GM12878 (cell line): ENCODE measurements at regions not wholly inside any gene's neighbourhood (a gene's known extent, or its start where the extent isn't known, plus 50 kb on each side); places are given as distances from the start of the nearest gene placed in this dataset.

ENCODE experiments used
- ATAC-seq: fragments of 200-7000 bp; cut with Tn5 transposase; 3 replicates; pipeline ENCODE4 v1.9.1; 2020; ENCODE audit warnings: mild to moderate bottlenecking, moderate library complexity
- BruUV-seq: library from RNA; stranded (reverse); fragments of 400-500 nt; replicated peaks from 2 replicates; lab custom pipeline; 2021; lab: Mats Ljungman, UMichigan
- CTCF ChIA-PET: fragments of 300-600 bp; sonication (Branson Sonifier 250); formaldehyde crosslinking; extraction: SDS; loops from one replicate; lab custom pipeline; 2021; ENCODE audit warnings: inconsistent platforms; lab: Yijun Ruan, JAX
- POLR2A ChIA-PET: fragments of 350-600 bp; formaldehyde crosslinking; extraction: SDS; loops from one replicate; lab custom pipeline; 2021; ENCODE audit warnings: inconsistent platforms; lab: Charles Lee
- RAD21 ChIA-PET: fragments of 300-600 bp; sonication (Branson Sonifier 250); formaldehyde crosslinking; loops from one replicate; lab custom pipeline; 2023; ENCODE audit warnings: antibody characterized with exemption; ENCODE audit not compliant: unreplicated experiment; lab: Charles Lee
- SMC1A ChIA-PET: fragments of 300-600 bp; sonication (Branson Sonifier 250); formaldehyde crosslinking; loops from one replicate; lab custom pipeline; 2023; ENCODE audit not compliant: unreplicated experiment, uncharacterized antibody; lab: Charles Lee
- DNase-seq: peaks from one replicate; pipeline ENCODE4 v3.0.0-alpha.2; 2011; ENCODE audit warnings: low read depth, low spot score
- FAIRE-seq: peaks from 3 replicates; lab custom pipeline; 2011; peaks lifted over from hg19 to GRCh38; lab: Jason Lieb, UNC
- H2AFZ ChIP-seq: 2 replicates; pipeline ENCODE4 v1.6.0; 2011; ENCODE audit warnings: low read depth, low read length, control low read depth; ENCODE audit not compliant: control insufficient read depth
- H3K27ac ChIP-seq: 2 replicates; pipeline ENCODE4 v1.5.1; 2011; ENCODE audit warnings: control low read depth; ENCODE audit not compliant: control insufficient read depth, insufficient read depth
- H3K27me3 ChIP-seq, 2 experiments: replicated peaks in 1 of 2; 2 replicates each; pipeline versions ENCODE4 v1.6.0 to v1.6.1; 2011; ENCODE audit warnings: low read length in 1 of 2; ENCODE audit not compliant: control insufficient read depth in 2 of 2, insufficient read depth in 2 of 2
- H3K36me3 ChIP-seq, 2 experiments: 2 replicates each; pipeline ENCODE4 v1.5.1; 2011; ENCODE audit warnings: low read length in 1 of 2; ENCODE audit not compliant: control insufficient read depth in 2 of 2, insufficient read depth in 2 of 2
- H3K4me1 ChIP-seq: 2 replicates; pipeline ENCODE4 v1.6.1; 2011; ENCODE audit warnings: mild to moderate bottlenecking, low read length, moderate library complexity, mixed read lengths; ENCODE audit not compliant: control insufficient read depth, insufficient read depth
- H3K4me2 ChIP-seq: 2 replicates; pipeline ENCODE4 v1.6.0; 2011; ENCODE audit warnings: control low read depth; ENCODE audit not compliant: control insufficient read depth, insufficient read depth
- H3K4me3 ChIP-seq: fragments of 200-600 bp; sonication (generic); 2 replicates; pipeline ENCODE4 v1.5.1; 2016
- H3K79me2 ChIP-seq: 2 replicates; pipeline ENCODE4 v1.6.0; 2011; ENCODE audit warnings: low read length; ENCODE audit not compliant: control insufficient read depth, insufficient read depth
- H3K9ac ChIP-seq: 2 replicates; pipeline ENCODE4 v1.8.0; 2011; ENCODE audit warnings: low read length, control low read depth, mixed read lengths; ENCODE audit not compliant: control insufficient read depth, insufficient read depth
- H3K9me3 ChIP-seq: replicated peaks from 3 replicates; pipeline ENCODE4 v1.5.1; 2011; ENCODE audit warnings: mild to moderate bottlenecking, low read length; ENCODE audit not compliant: control insufficient read depth, insufficient read depth
- H4K20me1 ChIP-seq: 2 replicates; pipeline ENCODE4 v1.6.0; 2011; ENCODE audit not compliant: control insufficient read depth, insufficient read depth
- BMI1 ChIP-seq: fragments of 450-650 bp; IDR thresholded peaks from 2 replicates; pipeline ENCODE4 v1.6.1; 2016; ENCODE audit warnings: mild to moderate bottlenecking, moderate library complexity, borderline replicate concordance
- DPF2 ChIP-seq: fragments of 450-650 bp; IDR thresholded peaks from 2 replicates; pipeline ENCODE4 v1.6.1; 2017; ENCODE audit warnings: mild to moderate bottlenecking
- E4F1 ChIP-seq: fragments of 450-650 bp; IDR thresholded peaks from 2 replicates; pipeline ENCODE4 v1.6.1; 2018; ENCODE audit warnings: borderline replicate concordance, mild to moderate bottlenecking; ENCODE audit not compliant: partially characterized antibody
- RBBP5 ChIP-seq: fragments of 200-600 bp; sonication (generic); conservative IDR thresholded peaks from 2 replicates; pipeline ENCODE4 v1.6.1; 2016
- SPI1 ChIP-seq: IDR thresholded peaks from 2 replicates; pipeline ENCODE4 v1.6.1; 2011; ENCODE audit warnings: low read depth, mild to moderate bottlenecking, low read length, moderate library complexity, borderline replicate concordance; ENCODE audit not compliant: insufficient read depth
- SUPT20H ChIP-seq: IDR thresholded peaks from 2 replicates; pipeline ENCODE4 v1.6.1; 2011; ENCODE audit warnings: low read depth, mild to moderate bottlenecking, low read length, moderate library complexity, borderline replicate concordance; ENCODE audit not compliant: control insufficient read depth
- TARDBP ChIP-seq: IDR thresholded peaks from 2 replicates; pipeline ENCODE4 v1.6.1; 2016; ENCODE audit warnings: borderline replicate concordance
- ZBTB40 ChIP-seq: fragments of 450-650 bp; IDR thresholded peaks from 2 replicates; pipeline ENCODE4 v1.6.1; 2016; ENCODE audit warnings: mild to moderate bottlenecking, moderate library complexity, borderline replicate concordance
- WGBS: methylation state at CpG from one replicate; pipeline ENCODE4 v1.1.6; 2016; ENCODE audit warnings: low lambda C conversion rate; ENCODE audit not compliant: insufficient replicate concordance, insufficient coverage; ENCODE audit errors: missing lambda C conversion rate; 5-methylcytosine and 5-hydroxymethylcytosine counted together
- in situ Hi-C: fragments of 300-500 bp; cut with MboI; formaldehyde crosslinking; loops from 9 replicates; pipeline ENCODE4 v1.14.3; 2018; ENCODE audit warnings: mixed read lengths
- intact Hi-C: fragments of 100-400 bp; cut with micrococcal nuclease; formaldehyde crosslinking; loops from one replicate; pipeline ENCODE4 v1.14.2; 2022; ENCODE audit not compliant: unreplicated experiment
- TF ChIP-seq, protein P1 (sequence below): fragments of 450-650 bp; IDR thresholded peaks from 2 replicates; pipeline ENCODE4 v1.6.1; 2017; ENCODE audit warnings: mild to moderate bottlenecking, moderate library complexity
- TF ChIP-seq, protein P2 (sequence below): IDR thresholded peaks from 2 replicates; pipeline ENCODE4 v1.6.1; 2012; ENCODE audit warnings: mild to moderate bottlenecking, low read depth, low read length

DNA sequence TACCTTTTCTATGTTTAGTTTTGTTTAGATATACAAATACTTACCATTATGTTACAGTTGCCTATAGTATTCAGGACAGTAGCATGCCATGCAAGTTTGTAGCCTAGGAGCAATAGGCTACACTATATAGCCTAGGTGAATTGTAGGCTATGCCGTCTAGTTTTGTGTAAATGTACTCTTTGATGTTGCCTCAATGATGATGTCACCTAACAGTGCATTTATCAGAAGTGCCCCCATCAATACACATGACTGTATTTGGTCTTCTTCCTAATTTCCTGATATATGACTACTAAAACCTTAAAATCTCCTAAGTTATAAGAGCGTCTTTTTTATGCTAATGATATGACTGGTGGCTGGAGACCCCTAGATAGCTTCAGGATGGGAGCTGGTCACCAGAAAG is 394.4 kb upstream of the STXBP6 start:
- in situ Hi-C loops, result no loop called here
- Histone ChIP-seq H3K4me1 (no peaks in the 10 kb centered on the region), H3K9ac (no peak overlapping the region), H3K79me2 (no peaks in the 10 kb centered on the region), H3K4me3 (no peak overlapping the region), H3K36me3 (no peaks in the 10 kb centered on the region), H3K4me2 (no peak overlapping the region), H2AFZ (no peak overlapping the region), H3K27me3 (no peaks in the 10 kb centered on the region), H3K27ac (no peak overlapping the region), H4K20me1 (no peaks in the 10 kb centered on the region), H3K9me3 (no peaks in the 10 kb centered on the region)
- ATAC-seq (no peak), DNase-seq (no peak), FAIRE-seq (no peak)
- BruUV-seq, result no TSS peak
- intact Hi-C loops, result no loop called here
- TF ChIP-seq E4F1 (no peak), TARDBP (no peak), SPI1 (no peak), ZBTB40 (no peak), RBBP5 (no peak), DPF2 (no peak), SUPT20H (no peak), BMI1 (no peak)
- TF ChIP-seq, protein P1, sequence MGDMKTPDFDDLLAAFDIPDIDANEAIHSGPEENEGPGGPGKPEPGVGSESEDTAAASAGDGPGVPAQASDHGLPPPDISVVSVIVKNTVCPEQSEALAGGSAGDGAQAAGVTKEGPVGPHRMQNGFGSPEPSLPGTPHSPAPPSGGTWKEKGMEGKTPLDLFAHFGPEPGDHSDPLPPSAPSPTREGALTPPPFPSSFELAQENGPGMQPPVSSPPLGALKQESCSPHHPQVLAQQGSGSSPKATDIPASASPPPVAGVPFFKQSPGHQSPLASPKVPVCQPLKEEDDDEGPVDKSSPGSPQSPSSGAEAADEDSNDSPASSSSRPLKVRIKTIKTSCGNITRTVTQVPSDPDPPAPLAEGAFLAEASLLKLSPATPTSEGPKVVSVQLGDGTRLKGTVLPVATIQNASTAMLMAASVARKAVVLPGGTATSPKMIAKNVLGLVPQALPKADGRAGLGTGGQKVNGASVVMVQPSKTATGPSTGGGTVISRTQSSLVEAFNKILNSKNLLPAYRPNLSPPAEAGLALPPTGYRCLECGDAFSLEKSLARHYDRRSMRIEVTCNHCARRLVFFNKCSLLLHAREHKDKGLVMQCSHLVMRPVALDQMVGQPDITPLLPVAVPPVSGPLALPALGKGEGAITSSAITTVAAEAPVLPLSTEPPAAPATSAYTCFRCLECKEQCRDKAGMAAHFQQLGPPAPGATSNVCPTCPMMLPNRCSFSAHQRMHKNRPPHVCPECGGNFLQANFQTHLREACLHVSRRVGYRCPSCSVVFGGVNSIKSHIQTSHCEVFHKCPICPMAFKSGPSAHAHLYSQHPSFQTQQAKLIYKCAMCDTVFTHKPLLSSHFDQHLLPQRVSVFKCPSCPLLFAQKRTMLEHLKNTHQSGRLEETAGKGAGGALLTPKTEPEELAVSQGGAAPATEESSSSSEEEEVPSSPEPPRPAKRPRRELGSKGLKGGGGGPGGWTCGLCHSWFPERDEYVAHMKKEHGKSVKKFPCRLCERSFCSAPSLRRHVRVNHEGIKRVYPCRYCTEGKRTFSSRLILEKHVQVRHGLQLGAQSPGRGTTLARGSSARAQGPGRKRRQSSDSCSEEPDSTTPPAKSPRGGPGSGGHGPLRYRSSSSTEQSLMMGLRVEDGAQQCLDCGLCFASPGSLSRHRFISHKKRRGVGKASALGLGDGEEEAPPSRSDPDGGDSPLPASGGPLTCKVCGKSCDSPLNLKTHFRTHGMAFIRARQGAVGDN, result no peak
- TF ChIP-seq, protein P2, sequence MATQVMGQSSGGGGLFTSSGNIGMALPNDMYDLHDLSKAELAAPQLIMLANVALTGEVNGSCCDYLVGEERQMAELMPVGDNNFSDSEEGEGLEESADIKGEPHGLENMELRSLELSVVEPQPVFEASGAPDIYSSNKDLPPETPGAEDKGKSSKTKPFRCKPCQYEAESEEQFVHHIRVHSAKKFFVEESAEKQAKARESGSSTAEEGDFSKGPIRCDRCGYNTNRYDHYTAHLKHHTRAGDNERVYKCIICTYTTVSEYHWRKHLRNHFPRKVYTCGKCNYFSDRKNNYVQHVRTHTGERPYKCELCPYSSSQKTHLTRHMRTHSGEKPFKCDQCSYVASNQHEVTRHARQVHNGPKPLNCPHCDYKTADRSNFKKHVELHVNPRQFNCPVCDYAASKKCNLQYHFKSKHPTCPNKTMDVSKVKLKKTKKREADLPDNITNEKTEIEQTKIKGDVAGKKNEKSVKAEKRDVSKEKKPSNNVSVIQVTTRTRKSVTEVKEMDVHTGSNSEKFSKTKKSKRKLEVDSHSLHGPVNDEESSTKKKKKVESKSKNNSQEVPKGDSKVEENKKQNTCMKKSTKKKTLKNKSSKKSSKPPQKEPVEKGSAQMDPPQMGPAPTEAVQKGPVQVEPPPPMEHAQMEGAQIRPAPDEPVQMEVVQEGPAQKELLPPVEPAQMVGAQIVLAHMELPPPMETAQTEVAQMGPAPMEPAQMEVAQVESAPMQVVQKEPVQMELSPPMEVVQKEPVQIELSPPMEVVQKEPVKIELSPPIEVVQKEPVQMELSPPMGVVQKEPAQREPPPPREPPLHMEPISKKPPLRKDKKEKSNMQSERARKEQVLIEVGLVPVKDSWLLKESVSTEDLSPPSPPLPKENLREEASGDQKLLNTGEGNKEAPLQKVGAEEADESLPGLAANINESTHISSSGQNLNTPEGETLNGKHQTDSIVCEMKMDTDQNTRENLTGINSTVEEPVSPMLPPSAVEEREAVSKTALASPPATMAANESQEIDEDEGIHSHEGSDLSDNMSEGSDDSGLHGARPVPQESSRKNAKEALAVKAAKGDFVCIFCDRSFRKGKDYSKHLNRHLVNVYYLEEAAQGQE, result no peak
- ChIA-PET CTCF (interaction anchor here (1.6 kb wide), 1 partner anchor 12 kb away, joined by 4 read pairs; no protein-coding TSS in a partner anchor), RAD21 (no interaction called here), POLR2A (no interaction called here), SMC1A (interaction anchor here (1.3 kb wide), 1 partner anchor 9 kb away, joined by 3 read pairs; no protein-coding TSS in a partner anchor)
- 31% methylated on average over 2 of the region's 2 CpGs for WGBS
